HG03439 (cell line): ENCODE measurements at regions not wholly inside any gene's neighbourhood (a gene's known extent, or its start where the extent isn't known, plus 50 kb on each side); places are given as distances from the start of the nearest gene placed in this dataset.

Source experiments
- ATAC-seq: cut with Tn5 transposase; IDR thresholded peaks from one replicate; pipeline ENCODE4 v1.9.1; 2021; ENCODE audit warnings: mild to moderate bottlenecking, moderate library complexity; ENCODE audit not compliant: unreplicated experiment

GRCh38 chr15:99921101-99921500 is 187.9 kb upstream of the LYSMD4 start:
- no peak for ATAC-seq

GRCh38 chr15:99918072-99918471 is 184.8 kb upstream of the LYSMD4 start:
- no peak for ATAC-seq

GRCh38 chr15:99917252-99917651 is 184.0 kb upstream of the LYSMD4 start:
- no peak for ATAC-seq

- ATAC-seq = no peak
These were observed 183.5 kb upstream of the LYSMD4 start for GRCh38 chr15:99916668-99917223.

- ATAC-seq = no peak
These were observed 181.5 kb upstream of the LYSMD4 start for GRCh38 chr15:99914723-99915122.

- no peak for ATAC-seq
These were observed 178.6 kb upstream of the LYSMD4 start for GRCh38 chr15:99911816-99912215.

- no peak for ATAC-seq
These were observed 176.5 kb upstream of the LYSMD4 start for GRCh38 chr15:99909592-99910295.

- no peak for ATAC-seq
These were observed 174.5 kb upstream of the LYSMD4 start for GRCh38 chr15:99907698-99908097.

GRCh38 chr15:99906793-99907192 is 173.6 kb upstream of the LYSMD4 start:
- ATAC-seq = no peak

- no peak for ATAC-seq
These were observed 173.1 kb upstream of the LYSMD4 start for GRCh38 chr15:99906311-99906710.

- no peak for ATAC-seq
These were observed 169.2 kb upstream of the LYSMD4 start for GRCh38 chr15:99902248-99902928.

GRCh38 chr15:99895956-99896311 is 162.7 kb upstream of the LYSMD4 start:
- no peak for ATAC-seq

- peak; percentile 55 for ATAC-seq
These were observed 162.1 kb upstream of the LYSMD4 start for GRCh38 chr15:99895189-99895955.

GRCh38 chr15:99878835-99879234 is 145.6 kb upstream of the LYSMD4 start:
- ATAC-seq = no peak

GRCh38 chr15:99873451-99873850 is 140.2 kb upstream of the LYSMD4 start:
- no peak for ATAC-seq

GRCh38 chr15:99863550-99864198 is 130.4 kb upstream of the LYSMD4 start:
- no peak for ATAC-seq

GRCh38 chr15:99857836-99858235 is 124.6 kb upstream of the LYSMD4 start:
- no peak for ATAC-seq

GRCh38 chr15:99850517-99850916 is 117.3 kb upstream of the LYSMD4 start:
- ATAC-seq = no peak

GRCh38 chr15:99845009-99845408 is 111.8 kb upstream of the LYSMD4 start:
- ATAC-seq = peak; percentile 61

- no peak for ATAC-seq
These were observed 110.9 kb upstream of the LYSMD4 start for GRCh38 chr15:99844150-99844549.

- no peak for ATAC-seq
These were observed 108.8 kb upstream of the LYSMD4 start for GRCh38 chr15:99842071-99842470.
